ENCODE measurements at regions not wholly inside any gene's neighbourhood (a gene's known extent, or its start where the extent isn't known, plus 50 kb on each side); places are given as distances from the start of the nearest gene placed in this dataset.

GRCh38 chr16:9323170-9323569, 231.7 kb downstream of the HAPSTR1 start:
- H3K4me3 ChIP-seq (ENCODE audit: low read depth, low read length), result no peak overlapping the region
- no peaks in the 10 kb centered on the region for H3K4me1 ChIP-seq (ENCODE audit: control insufficient read depth, insufficient read depth, low read length)
- no peaks in the 10 kb centered on the region for H3K36me3 ChIP-seq (ENCODE audit: control insufficient read depth in 2 of 2, insufficient read depth in 1 of 2, low read length in 2 of 2)
- CTCF ChIA-PET, result interaction anchor here (0.6 kb wide), 1 partner anchor 12 kb away, joined by 3 read pairs; no protein-coding TSS in a partner anchor
- POLR2A ChIA-PET, result no interaction called here
- H3K9me3 ChIP-seq (ENCODE audit: control insufficient read depth, insufficient read depth, low read depth, low read length), result no peaks in the 10 kb centered on the region
- no peak overlapping the region for H3K27ac ChIP-seq (ENCODE audit: extremely low read depth, low read depth, low read length)
- no peak for TF ChIP-seq ZNF391 (tag by site-specific recombination; IDR thresholded peaks at IDR 0.05; ENCODE audit: borderline replicate concordance, low read depth)
- TF ChIP-seq YY1 (tag by site-specific recombination; IDR thresholded peaks at IDR 0.05), result no peak
- TF ChIP-seq SETDB1 (IDR thresholded peaks at IDR 0.05; ENCODE audit: insufficient read length, low read length), result no peak
- no peak for TF ChIP-seq REPIN1 (tag by site-specific recombination; IDR thresholded peaks at IDR 0.05; ENCODE audit: low read depth)
- TF ChIP-seq, protein P1, sequence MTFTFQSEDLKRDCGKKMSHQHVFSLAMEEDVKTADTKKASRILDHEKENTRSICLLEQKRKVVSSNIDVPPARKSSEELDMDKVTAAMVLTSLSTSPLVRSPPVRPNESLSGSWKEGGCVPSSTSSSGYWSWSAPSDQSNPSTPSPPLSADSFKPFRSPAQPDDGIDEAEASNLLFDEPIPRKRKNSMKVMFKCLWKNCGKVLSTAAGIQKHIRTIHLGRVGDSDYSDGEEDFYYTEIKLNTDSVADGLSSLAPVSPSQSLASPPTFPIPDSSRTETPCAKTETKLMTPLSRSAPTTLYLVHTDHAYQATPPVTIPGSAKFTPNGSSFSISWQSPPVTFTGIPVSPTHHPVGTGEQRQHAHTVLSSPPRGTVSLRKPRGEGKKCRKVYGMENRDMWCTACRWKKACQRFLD (tag by site-specific recombination; IDR thresholded peaks at IDR 0.05), result no peak
- no peak for TF ChIP-seq ZNF561 (tag by site-specific recombination; IDR thresholded peaks at IDR 0.05; ENCODE audit: borderline replicate concordance)
- TF ChIP-seq ZFP3 (tag by site-specific recombination; IDR thresholded peaks at IDR 0.05; ENCODE audit: low read depth), result no peak
- TF ChIP-seq ZBTB17 (tag by site-specific recombination; IDR thresholded peaks at IDR 0.05), result no peak
- no peak for TF ChIP-seq RBAK (tag by site-specific recombination; IDR thresholded peaks at IDR 0.05)
- no peak for TF ChIP-seq ZNF544 (tag by site-specific recombination; IDR thresholded peaks at IDR 0.05)
- TF ChIP-seq, protein P2, sequence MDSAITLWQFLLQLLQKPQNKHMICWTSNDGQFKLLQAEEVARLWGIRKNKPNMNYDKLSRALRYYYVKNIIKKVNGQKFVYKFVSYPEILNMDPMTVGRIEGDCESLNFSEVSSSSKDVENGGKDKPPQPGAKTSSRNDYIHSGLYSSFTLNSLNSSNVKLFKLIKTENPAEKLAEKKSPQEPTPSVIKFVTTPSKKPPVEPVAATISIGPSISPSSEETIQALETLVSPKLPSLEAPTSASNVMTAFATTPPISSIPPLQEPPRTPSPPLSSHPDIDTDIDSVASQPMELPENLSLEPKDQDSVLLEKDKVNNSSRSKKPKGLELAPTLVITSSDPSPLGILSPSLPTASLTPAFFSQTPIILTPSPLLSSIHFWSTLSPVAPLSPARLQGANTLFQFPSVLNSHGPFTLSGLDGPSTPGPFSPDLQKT (IDR thresholded peaks at IDR 0.05; ENCODE audit: borderline replicate concordance, low read depth, low read length), result no peak
- TF ChIP-seq ZNF423 (tag by site-specific recombination; IDR thresholded peaks at IDR 0.05), result no peak
- TF ChIP-seq ZBTB8A (tag by site-specific recombination; IDR thresholded peaks at IDR 0.05), result no peak
- no peak for TF ChIP-seq ZNF426 (tag by site-specific recombination; IDR thresholded peaks at IDR 0.05)

DNA sequence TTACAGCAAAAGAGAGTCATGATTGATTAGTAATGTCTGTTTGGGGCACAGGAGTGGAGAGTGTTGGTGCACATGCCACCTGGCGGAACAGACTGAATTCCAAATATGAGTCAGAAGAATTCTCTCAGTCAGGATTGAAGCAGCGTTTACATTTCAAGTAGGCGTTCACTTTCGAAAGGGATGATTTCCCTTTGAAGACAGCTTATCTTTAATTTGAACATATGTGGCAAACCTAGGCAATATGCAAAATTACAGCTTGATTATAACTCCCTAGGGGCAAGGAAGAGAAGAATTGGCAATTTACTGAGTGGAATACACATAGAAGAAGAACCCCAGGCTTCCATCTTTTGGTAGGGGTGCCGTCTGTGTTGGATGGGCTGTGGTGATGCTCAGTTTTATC, 235.8 kb downstream of the HAPSTR1 start:
- Histone ChIP-seq H3K4me3 (ENCODE audit: low read depth, low read length) (no peak overlapping the region), H3K36me3 (ENCODE audit: control insufficient read depth in 2 of 2, insufficient read depth in 1 of 2, low read length in 2 of 2) (no peaks in the 10 kb centered on the region), H3K9me3 (ENCODE audit: control insufficient read depth, insufficient read depth, low read depth, low read length) (no peaks in the 10 kb centered on the region), H3K4me1 (ENCODE audit: control insufficient read depth, insufficient read depth, low read length) (no peaks in the 10 kb centered on the region), H3K27ac (ENCODE audit: extremely low read depth, low read depth, low read length) (no peak overlapping the region)
- ChIA-PET CTCF (no interaction called here), POLR2A (no interaction called here)
- TF ChIP-seq ZNF394 (tag by site-specific recombination; IDR thresholded peaks at IDR 0.05; ENCODE audit: borderline replicate concordance) (no peak), YY1 (tag by site-specific recombination; IDR thresholded peaks at IDR 0.05) (no peak), GFI1B (tag by site-specific recombination; IDR thresholded peaks at IDR 0.05) (no peak), ZNF37A (tag by site-specific recombination; IDR thresholded peaks at IDR 0.05) (no peak), ZFP41 (tag by site-specific recombination; IDR thresholded peaks at IDR 0.05; ENCODE audit: borderline replicate concordance) (no peak), ZNF776 (tag by site-specific recombination; IDR thresholded peaks at IDR 0.05; ENCODE audit: borderline replicate concordance) (no peak), ZNF18 (tag by site-specific recombination; IDR thresholded peaks at IDR 0.05) (no peak), ZBTB49 (tag by site-specific recombination; IDR thresholded peaks at IDR 0.05; ENCODE audit: low read depth) (no peak), ZNF391 (tag by site-specific recombination; IDR thresholded peaks at IDR 0.05; ENCODE audit: borderline replicate concordance, low read depth) (no peak), PRDM10 (tag by site-specific recombination; IDR thresholded peaks at IDR 0.05) (no peak), ZNF416 (tag by site-specific recombination; IDR thresholded peaks at IDR 0.05) (no peak), KLF10 (tag by site-specific recombination; IDR thresholded peaks at IDR 0.05) (no peak)
- TF ChIP-seq, protein P3, sequence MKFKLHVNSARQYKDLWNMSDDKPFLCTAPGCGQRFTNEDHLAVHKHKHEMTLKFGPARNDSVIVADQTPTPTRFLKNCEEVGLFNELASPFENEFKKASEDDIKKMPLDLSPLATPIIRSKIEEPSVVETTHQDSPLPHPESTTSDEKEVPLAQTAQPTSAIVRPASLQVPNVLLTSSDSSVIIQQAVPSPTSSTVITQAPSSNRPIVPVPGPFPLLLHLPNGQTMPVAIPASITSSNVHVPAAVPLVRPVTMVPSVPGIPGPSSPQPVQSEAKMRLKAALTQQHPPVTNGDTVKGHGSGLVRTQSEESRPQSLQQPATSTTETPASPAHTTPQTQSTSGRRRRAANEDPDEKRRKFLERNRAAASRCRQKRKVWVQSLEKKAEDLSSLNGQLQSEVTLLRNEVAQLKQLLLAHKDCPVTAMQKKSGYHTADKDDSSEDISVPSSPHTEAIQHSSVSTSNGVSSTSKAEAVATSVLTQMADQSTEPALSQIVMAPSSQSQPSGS (tag by site-specific recombination; IDR thresholded peaks at IDR 0.05; ENCODE audit: low read depth), result no peak
